ENCODE measurements at regions not wholly inside any gene's neighbourhood (a gene's known extent, or its start where the extent isn't known, plus 50 kb on each side); places are given as distances from the start of the nearest gene placed in this dataset.

DNA sequence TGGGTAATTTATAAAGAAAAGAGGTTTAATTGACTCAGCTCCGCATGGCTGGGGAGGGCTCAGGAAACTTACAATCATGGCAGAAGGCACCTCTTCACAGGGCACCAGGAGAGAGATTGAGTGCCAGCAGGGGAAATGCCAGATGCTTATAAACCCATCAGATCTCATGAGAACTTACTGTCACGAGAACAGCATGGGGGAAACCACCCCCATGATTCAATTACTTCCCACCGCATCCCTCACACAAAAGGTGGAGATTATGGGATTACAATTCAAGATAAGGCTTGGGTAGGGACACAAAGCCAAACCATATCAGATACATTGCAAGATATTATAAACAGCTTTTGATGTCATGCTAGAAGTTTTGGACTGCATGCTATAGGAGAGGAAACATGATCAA is 204.3 kb downstream of the VEGFC start:
- ATAC-seq (no peak), DNase-seq (no peak)
- no peaks in the 10 kb centered on the region for H3K27me3 ChIP-seq
- no peaks in the 10 kb centered on the region for H3K9me3 ChIP-seq
- no peak overlapping the region for H3K4me3 ChIP-seq
- no peak overlapping the region for H3K27ac ChIP-seq
- TF ChIP-seq, protein P1, sequence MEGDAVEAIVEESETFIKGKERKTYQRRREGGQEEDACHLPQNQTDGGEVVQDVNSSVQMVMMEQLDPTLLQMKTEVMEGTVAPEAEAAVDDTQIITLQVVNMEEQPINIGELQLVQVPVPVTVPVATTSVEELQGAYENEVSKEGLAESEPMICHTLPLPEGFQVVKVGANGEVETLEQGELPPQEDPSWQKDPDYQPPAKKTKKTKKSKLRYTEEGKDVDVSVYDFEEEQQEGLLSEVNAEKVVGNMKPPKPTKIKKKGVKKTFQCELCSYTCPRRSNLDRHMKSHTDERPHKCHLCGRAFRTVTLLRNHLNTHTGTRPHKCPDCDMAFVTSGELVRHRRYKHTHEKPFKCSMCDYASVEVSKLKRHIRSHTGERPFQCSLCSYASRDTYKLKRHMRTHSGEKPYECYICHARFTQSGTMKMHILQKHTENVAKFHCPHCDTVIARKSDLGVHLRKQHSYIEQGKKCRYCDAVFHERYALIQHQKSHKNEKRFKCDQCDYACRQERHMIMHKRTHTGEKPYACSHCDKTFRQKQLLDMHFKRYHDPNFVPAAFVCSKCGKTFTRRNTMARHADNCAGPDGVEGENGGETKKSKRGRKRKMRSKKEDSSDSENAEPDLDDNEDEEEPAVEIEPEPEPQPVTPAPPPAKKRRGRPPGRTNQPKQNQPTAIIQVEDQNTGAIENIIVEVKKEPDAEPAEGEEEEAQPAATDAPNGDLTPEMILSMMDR (IDR thresholded peaks at IDR 0.05), result no peak
- intact Hi-C loops (cut with DNase I), result no loop called here
- no peaks in the 10 kb centered on the region for H3K4me1 ChIP-seq
- H3K36me3 ChIP-seq, result no peaks in the 10 kb centered on the region

DNA sequence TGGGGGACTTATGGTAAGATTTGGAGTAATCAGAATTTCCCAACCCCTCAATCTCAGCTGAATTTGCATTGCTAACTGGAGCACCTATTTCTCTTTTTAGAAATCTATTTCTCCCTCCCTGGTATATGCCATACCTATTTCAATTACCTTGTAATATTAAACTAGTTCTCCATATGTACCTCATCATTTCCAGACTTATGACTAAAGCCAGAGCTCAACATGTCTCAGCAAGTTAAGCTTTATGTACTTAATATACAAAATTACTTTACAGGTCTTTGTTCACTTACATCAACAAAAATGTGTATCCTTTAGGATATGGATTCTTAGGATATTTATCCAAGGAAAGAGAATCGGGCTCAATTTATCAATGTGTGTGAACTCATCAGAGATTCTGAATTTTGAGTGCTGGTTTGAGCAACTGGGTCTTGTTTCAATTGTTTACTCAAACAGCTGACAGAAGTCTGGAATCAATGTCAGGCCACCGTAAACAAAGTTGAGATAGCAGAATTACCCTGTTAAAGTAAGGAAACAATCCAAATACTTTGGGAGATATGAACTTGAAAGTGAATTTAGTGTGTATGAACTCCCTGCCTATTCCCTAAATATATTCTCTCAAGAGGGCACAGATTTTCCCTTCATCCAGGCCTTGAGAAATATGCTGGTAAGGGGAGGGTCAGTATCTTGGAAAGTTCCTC is 199.6 kb downstream of the VEGFC start:
- Histone ChIP-seq H3K4me3 (no peak overlapping the region), H3K4me1 (no peaks in the 10 kb centered on the region), H3K9me3 (no peaks in the 10 kb centered on the region), H3K36me3 (no peaks in the 10 kb centered on the region), H3K27ac (no peak overlapping the region), H3K27me3 (no peaks in the 10 kb centered on the region)
- intact Hi-C loops (cut with DNase I), result no loop called here
- no peak for DNase-seq
- TF ChIP-seq, protein P1 (IDR thresholded peaks at IDR 0.05), result no peak
- no peak for ATAC-seq

DNA sequence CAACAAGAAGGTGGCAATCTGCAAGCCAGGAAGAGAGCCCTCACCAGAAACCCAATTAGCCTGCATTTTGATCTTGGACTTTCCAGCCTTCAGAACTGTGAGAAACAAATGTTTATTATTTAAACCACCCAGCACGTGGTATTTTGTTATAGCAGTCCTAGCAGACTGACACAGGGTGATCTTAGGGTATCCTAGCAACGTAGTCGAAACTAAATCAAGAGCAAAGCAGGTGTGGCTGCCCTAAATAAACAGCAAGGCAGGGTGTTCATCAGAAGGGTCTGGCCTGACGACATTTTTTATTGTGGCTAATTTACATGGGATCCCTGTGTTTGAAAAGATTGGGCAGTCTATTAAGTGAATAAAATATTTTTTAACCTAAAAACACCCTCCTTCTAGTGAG is 198.8 kb downstream of the VEGFC start:
- no peak for ATAC-seq
- intact Hi-C loops (cut with DNase I), result no loop called here
- DNase-seq, result no peak
- no peaks in the 10 kb centered on the region for H3K9me3 ChIP-seq
- H3K36me3 ChIP-seq, result no peaks in the 10 kb centered on the region
- H3K4me3 ChIP-seq, result no peak overlapping the region
- TF ChIP-seq, protein P1 (IDR thresholded peaks at IDR 0.05), result no peak
- H3K27ac ChIP-seq, result no peak overlapping the region
- no peaks in the 10 kb centered on the region for H3K4me1 ChIP-seq
- H3K27me3 ChIP-seq, result no peaks in the 10 kb centered on the region

DNA sequence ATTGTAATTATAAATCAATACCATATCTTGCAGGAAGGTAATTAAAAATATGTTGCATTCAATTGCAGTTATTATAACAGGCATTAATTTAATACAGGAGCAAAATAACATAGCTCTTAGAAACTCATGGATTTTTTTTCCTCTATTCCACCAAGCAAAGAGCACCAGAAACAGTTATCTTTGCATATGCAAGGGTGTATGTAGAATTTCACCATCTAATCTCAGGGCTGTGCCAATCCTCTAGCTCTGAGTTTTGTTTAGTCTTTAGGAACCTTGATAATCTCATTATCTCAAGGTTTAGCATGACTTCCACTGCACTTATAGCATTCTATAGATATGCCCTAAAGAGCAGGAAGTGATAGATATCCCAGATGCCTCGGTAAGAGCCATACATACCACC is 197.5 kb downstream of the VEGFC start:
- intact Hi-C loops (cut with DNase I), result no loop called here

DNA sequence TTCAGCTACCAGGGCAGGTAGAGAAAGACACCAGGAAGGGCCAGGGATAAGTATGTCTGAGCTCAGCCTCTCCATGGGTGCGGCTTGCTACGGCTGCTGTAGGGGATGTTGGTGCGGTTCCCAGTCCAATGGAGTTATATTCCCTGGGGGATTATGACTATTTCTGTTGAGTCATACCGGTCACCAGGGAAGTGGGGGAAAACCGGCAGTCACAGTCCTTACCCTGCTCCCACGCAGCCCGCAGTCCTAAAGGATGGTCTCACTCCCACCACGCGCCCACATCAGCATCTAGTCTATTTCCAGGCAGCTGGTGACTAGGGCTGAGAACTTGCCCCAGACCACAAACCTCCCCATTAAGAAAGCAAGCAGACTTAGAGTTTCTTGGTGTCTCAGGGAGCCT is 191.6 kb downstream of the VEGFC start:
- H3K4me1 ChIP-seq, result no peaks in the 10 kb centered on the region
- TF ChIP-seq, protein P1 (IDR thresholded peaks at IDR 0.05), result no peak
- H3K9me3 ChIP-seq, result no peaks in the 10 kb centered on the region
- no peaks in the 10 kb centered on the region for H3K27me3 ChIP-seq
- intact Hi-C loops (cut with DNase I), result no loop called here
- DNase-seq (no peak), ATAC-seq (no peak)
- no peak overlapping the region for H3K27ac ChIP-seq
- no peaks in the 10 kb centered on the region for H3K36me3 ChIP-seq
- no peak overlapping the region for H3K4me3 ChIP-seq

More for the DNA sequence above, 197.5 kb downstream of the VEGFC start:
- H3K27me3 ChIP-seq, result no peaks in the 10 kb centered on the region
- ATAC-seq (no peak), DNase-seq (no peak)
- no peaks in the 10 kb centered on the region for H3K36me3 ChIP-seq
- no peaks in the 10 kb centered on the region for H3K9me3 ChIP-seq
- no peak overlapping the region for H3K27ac ChIP-seq
- TF ChIP-seq, protein P1 (IDR thresholded peaks at IDR 0.05), result no peak
- no peak overlapping the region for H3K4me3 ChIP-seq
- no peaks in the 10 kb centered on the region for H3K4me1 ChIP-seq

DNA sequence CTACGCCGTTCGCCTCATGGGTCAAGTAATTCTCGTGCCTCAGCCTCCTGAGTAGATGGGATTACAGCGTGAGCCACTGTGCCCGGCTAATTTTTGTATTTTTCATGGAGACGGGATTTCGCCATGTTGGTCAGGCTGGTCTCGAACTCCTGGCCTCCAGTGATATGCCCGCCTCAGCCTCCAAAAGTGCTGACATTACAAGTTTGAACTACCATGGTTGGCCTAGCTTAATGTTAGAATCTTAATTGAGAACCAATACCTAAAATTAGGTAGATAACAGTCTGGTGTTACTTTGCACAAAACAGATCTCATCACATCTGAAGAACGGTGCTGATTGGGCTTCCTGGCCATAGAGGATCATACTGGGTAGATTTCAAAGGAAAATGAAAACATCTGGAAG is 184.9 kb downstream of the VEGFC start:
- DNase-seq, result no peak
- TF ChIP-seq, protein P1 (IDR thresholded peaks at IDR 0.05), result no peak
- intact Hi-C loops (cut with DNase I), result no loop called here
- Histone ChIP-seq H3K27me3 (no peaks in the 10 kb centered on the region), H3K27ac (no peak overlapping the region), H3K4me3 (no peak overlapping the region), H3K4me1 (no peaks in the 10 kb centered on the region), H3K9me3 (no peaks in the 10 kb centered on the region), H3K36me3 (no peaks in the 10 kb centered on the region)
- no peak for ATAC-seq
